Stimulated activated CD4-positive, alpha-beta T cell treated with anti-CD3 and anti-CD28 coated beads, TNF-alpha, amount 100 ng/mL, for 24 hours (primary cell): ENCODE measurements at regions not wholly inside any gene's neighbourhood (a gene's known extent, or its start where the extent isn't known, plus 50 kb on each side); places are given as distances from the start of the nearest gene placed in this dataset.

Experiments used
- DNase-seq, 3 experiments: peaks; one replicate each; pipeline ENCODE4 v3.0.0-alpha.2; 2020; ENCODE audit warnings: low read depth in 3 of 3

DNA sequence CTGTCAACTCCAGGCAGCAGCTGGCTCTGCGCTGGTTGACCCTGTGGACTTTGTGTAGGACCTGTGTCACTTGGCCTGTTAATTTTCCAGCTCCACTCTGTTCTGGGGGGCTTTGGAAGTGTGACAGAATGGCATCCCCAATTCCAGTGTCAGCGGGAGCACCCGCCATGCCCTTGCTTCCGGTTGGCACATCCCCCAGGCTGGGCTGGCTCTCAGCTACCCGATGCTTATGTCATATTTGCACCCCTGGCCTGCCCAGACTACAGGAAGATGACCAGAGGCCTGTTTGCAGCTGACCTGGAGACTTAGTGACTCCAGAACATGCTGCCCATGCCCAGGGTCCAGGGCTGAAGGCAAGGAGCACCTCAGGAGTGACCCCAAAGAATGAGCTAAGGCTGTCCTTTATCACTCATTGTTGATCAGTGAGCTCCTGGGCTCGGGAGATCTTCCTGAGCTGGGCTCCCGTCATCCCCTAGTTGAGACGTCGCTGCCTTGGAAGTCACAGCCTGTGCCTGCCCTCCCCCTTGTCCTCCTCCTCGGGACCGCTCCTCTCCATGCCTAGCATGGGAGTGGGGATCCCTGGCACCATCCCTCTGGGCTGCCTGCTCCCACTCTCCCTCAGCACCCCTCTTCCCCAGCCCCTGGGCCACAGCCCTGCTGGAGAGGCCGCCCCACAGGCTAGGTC lies 163.4 kb upstream of the RTL1 start:
- no peak for DNase-seq

DNA sequence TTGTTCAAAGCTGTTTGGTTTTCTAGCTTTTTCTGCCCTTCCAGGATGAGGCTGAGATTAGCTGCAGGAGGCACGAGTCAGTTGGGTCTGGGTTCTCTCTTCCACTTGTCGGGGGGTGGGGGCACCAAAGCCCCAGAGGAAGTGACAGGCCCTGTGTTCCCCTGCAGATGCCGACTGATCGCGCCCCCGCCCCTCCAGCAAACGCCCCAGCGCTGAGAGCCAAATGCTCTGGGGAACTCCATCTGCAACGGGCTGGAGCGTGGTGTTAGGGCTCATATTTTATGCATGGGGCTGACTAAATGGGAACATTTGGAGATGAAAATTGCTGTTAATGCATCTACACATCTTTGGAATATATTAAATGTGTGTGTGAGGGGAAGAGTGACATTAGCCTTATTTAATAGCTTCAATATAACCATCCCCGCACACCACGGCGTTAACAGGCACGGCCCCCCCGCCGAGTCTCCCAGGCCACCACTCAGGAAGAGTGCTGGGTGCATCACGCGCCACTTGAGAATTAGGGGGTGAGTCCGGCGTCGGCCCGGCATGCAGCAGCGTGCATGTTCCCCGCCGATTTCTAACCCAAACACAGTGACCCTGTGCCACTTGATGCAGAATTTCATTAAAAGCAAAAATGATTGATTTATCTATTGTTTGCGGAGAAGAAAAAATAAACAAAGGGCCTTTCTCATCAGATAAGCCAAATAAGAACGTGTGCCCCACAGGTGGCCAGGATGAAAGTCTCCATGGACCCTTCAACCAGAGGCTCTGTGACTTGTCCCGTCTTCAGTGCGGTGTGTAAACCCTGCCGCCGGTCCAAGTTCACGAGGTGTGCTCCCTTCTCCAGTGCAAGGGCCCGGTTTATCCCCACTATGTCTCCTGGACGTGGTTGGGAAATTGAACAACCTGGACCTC lies 165.0 kb upstream of the RTL1 start:
- DNase-seq: no peak

DNA sequence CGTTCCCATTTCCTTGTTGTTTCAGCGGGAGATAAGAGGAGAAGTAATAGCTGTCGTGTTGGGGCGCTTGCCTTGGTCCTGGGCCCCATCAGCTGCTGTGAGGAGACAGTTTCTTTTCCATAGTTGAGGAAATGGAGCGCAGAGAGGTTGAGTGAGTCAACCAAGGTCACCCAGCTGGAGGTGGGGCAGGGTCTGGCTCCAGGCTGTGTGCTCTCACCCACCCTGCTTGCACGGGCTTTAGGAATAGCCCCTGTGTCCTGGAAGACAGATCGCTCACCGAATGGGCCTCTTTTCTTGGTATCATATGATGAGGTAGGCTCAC lies 165.7 kb upstream of the RTL1 start:
- no peak for DNase-seq

DNA sequence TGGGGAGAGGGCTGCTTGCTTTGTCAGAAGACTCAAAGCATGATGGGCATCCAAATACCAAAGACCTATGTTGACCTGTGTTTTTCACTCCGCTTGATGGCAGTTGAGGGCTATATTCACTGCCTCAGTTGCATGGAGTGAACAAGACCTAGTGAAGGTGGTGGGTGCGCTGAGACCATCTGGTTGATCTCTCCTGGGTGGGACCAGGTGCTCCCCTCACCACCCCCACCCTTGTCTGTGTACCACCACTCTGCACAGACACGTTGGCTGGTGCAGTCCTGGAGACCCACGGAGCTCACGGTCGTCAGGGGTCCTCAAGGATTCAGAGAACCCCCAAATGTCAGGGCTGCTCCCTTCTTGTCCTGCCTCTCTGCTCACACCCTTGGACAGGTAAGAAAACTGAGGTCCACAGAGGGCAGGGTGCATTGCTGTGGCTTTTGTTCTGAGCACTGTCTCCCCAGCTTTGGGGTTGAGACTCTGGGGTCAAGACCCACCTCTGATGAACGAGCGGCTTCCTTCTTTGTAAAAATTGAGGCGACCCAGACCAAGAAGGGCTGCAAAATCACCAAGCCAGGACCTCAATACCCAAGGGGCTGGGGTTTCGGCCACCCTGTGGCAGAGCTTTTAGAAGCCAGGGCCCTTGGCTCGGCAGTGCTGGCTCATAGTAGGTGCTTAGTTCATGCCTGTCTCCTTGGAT lies 166.3 kb upstream of the RTL1 start:
- DNase-seq: no peak

DNA sequence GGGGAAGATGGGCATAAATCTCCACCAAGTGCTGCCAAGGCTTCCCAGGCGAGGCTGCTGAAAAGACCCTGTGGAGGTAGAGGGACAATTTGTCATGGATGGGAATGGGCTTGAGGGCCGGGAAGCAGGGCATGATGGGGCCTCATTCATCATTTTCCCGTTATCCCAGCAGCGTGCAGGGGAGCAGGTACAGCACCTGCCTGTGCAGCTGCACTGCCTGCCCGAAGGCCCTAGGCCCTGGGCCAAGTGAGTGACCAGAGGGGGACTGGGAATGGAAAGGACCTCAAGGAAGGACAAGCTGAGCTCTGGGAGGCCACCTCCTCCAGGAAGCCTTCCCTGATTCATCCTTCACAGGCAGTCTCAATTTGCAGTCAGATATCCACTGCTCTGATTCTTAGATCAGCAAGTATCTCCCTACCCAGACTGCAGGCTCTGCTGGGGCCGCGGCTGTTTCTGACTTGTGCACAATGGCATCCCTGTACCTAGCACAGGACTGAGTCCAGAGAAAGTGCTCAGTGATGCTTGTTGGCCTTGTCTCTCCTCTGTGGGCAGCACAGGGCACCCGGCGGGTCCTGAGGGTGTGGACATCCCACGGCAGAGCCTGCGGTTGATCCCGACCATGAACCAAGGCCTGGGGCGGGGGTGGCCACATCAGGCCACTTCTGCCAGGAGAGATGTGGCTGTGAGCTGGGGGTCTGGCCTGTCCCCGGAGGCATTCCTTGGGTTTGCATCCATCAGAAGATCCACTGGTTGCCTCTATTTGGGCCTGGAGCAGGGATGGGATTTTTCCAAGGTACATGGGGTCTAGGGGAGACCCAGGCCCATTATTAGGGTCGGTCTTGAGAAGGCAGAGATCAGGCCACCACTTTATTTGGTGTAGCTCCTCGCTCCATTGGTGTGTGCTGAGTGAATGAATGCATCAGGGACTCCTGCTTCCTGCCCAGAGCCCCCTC lies 167.3 kb upstream of the RTL1 start:
- no peak for DNase-seq

DNA sequence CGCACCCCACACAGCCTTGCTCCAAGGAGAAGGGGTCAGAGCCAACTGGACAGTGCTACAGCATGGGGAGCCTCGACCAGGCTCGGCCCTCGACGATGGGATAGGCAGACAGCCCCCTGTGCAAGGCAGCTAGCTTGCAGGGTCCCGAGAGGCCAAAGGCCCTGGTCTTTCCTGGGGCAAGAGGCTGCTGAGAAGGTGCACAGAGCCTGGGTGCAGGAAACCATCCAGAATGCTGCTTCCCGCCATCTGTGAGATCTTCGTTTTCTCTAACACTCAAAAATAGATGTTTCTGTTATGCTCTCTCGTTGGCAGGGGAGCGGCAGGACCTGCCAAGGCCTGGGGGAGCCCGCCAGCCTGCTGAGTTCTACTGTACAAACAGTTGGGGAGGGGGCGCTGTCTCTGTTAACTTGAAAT lies 168.0 kb upstream of the RTL1 start:
- DNase-seq: no peak

DNA sequence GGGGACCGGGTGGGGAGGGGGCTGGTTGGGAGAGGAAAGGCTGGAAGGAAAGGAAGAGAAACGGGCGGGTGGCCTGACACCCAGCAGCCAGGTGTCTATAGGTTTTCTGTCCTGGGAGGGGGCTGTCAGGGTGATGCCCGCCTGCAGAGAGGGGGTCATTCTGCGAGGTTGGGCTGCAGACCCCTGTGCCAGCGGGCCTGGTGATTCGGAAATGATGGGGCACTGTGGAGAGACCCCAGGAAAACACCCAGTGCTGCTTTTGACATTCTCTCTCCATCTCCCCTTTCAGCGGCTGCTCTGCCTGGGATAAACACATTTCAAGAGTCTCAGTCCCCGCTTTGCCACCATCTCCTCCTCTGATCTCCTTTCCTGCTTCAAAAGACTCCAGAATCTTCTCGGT lies 168.5 kb upstream of the RTL1 start:
- no peak for DNase-seq

DNA sequence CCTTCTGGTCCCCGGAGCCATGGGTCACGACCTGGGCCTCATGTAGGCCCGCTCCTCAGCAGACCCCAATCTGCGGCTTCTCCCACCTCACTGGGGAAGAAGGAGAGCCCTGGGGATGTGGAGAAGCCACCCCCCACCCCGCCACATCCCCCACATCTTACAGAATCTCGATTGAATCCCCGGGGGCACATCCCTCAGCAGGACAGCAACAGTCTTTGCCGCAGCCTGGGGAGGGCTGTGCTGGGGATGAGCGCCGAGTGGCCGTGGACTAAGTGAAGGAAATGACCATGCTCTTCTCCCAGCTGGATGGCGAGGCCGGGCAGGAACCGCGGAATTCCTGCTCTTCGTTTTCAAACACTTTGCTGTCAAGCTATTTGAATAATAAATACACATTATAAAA lies 169.0 kb upstream of the RTL1 start:
- no peak for DNase-seq

DNA sequence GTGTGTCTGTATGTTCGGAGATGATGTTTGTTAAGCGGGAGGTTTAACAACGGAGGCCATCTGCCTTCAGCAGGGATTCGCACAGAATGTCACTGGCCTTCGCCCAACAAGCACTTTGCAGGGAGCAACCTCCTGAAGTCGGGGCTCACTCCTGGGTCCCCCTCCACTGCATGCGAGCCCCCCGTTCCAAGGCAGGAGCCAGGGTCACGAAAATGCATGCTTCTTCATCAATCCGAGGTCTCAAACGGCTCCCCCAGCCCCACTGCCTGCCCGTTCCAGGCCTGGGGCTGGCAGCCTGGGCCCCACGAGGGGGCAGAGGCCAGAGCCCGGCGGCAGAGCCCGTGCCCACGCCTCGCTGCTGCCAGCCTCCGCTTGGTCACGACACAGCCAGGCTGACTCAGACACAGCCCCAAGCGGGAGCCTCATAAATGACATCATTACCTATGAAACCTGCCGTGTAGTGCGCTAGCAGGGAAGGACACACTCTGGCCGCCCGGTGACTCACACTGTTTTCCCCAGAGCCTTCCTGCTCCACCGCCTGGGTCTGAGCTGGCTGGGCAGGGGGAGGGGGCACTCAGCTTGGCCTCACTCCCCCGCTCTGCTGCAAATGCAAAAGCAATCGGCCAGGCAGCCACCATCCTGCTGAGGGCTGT lies 169.5 kb upstream of the RTL1 start:
- no peak for DNase-seq

DNA sequence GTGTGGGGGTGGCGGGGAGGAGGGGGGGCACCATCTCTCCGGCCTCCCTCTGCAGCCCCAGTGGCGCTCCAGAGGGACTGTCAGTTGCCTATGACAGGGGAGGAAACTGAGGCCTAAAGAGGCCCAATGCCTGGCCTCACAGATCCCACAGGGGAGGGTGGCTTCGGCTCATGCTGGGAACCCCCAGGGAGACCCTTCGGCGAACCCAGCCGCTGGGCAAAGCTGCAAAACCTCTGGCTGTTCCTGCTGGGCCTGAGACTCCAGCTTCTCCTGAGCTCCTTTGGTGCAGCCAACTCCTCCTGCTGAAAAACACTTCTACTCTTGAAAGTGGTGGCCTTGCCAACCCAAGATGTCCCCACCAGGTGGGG lies 170.1 kb upstream of the RTL1 start:
- DNase-seq: no peak

DNA sequence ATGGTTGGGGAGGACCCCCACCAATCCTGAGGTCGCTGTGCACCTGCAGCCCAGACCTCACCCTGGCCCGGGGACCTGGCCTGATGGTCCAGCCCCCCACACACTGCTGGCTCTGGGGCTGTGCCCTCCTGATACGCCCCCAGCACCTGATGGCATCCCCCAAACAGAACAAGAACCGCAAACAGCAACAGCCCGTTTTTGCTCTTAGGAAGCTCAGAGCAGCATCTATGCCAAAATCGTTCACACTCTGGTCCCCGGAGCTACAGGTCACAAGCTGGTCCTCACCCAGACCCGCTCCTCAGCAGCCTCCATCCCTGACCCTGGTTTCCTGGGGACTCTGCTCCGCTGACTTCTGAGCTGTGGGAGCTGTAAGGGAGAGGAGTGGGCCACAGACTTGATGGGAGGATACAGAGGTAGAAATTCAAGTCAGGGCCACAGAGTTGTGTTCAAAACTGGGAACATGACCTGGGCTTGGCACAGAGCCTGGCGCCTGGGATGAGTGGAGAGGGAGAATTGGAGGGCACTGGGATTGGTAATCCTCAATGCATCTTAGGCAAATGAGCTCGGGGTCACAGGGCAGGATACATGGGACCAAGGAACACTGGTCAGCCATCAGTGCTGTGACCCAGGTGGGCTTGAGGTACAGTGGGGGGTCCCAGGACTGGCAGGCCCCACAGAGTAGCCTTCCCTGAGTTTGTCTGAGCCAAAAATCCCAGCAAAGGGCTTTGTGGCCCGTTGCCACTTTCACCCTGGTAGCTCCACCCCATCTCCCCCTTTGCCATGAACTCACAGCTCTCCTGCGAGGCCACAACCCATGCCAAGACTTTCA lies 170.9 kb upstream of the RTL1 start:
- no peak for DNase-seq

DNA sequence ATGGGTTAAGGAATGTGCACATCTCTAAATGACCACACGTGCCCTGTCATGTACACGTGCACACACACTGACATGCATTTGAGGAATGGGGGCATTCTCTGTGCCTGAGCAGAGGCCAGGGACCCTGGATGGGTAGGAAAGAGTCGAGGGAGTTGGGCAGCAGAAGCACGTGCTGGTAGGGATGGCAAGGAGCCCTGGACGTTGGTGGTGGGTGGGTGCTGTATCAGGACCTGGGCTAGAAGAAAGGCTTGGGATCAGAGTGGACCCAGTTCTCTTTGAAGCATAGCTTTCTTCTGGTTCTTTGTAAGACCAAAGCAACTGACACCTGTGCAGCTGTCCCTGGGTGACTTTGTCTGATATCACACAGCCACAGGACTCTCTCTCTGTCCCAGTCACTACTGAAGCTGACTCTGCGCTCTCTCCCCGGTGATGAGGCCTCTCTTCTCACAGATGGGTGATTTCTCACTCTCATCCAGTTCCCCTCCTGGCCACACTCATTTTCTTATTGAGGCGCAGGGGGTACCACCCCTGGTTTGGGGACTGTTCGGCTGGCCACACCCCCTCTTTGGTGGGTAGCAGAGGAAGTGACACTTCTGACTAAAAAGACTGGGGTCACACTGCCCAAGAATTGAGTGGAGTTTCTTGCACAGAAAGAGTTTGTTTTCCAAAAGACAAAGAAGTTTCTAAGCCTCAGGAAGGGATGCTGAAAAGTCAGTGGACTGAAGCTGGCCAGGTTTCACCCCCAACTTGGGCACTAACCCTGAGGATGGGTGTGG lies 171.7 kb upstream of the RTL1 start:
- DNase-seq: no peak

DNA sequence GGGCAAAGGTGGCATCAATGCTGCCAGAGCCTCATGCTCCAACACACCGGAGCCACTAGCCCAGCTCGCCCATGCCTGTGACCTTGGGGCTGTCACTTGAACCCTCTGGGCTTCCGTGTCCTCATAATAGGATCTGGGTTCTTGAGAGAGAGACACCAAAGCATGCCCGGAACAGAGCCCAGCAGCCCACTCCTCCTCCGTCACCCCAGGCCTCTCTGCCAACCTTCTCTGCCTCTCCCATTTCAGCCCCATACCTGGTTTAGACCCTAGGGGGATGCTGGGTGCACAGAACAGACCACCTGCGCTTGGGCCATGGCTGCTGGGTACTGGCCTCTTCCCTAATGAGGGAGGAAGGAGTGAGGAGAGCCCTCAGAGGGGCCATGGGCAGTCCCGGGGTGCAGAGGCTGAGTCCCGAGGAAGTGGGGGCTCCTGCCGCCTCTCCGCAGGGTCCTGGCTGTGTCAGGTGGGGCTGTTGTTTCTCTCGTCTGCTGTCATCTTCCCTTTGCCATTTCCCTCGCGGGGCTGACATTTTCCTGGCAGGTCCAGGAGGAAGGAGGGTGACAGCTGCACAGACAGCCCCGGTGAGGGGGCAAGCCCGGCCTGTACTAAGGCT lies 172.4 kb upstream of the RTL1 start:
- no peak for DNase-seq

DNA sequence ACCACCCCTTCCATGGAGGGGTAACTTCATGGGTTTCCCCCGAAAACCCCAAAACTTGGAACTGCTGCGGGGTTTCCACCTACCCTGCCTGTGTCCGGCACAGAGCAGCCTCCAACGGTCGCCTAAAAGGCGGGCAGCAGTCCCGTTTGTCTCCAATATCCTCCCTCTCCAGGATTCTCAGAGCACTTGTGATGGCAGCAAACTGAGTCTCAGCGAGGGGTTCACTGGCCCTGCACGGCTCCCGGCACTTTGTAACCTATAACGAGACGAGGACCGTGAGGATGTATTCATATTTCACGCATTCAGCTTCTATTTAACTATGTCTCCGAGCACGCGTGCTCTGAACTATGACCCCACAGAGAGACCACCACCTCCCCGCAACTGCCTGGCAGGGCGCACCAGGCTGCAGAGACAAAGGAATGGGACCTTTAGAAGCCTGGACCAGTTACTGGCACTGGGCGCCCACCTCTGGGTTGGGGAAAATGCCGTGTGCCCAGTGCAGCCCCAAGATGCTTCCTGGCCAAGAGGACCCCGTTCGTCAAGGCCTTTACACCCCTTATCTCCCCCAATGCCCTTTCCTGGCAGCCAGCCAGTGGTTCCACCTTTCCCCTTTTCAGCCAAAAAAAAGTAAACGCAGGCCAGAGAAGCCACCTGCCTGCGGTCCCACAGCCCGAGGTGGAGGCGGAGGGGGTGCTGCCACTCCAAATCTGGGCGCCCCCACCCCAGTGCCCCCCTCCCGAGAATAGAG lies 173.1 kb upstream of the RTL1 start:
- DNase-seq: no peak

DNA sequence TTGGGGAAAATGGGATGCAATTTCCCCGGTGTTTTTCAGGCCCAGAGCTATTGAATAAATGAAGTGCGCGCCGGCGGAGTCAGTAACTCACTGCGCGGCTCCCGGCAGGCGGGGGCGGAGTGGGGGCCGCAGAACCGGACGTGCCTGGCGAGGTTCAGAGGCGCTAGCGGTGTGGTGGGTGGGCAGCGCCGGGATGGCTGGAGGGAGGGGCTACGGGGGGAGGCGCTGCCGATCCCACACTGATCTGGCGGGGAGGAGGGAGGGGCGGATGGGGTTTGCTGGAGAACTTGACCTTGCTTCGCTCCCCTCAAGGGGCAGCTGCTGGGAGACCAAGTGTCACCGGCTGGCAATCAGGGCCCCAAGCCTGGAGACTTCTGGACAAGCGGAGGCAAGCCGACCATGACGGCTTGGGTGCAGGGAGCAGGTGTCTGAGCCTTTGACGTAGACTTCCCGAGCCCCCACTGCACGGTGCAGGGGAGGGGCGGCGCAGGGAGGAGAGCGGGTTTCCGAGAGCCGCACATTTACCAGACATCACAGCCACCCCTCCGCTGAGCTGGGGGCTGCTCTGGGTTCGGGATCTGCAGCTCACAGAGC lies 174.1 kb upstream of the RTL1 start:
- DNase-seq: no peak

DNA sequence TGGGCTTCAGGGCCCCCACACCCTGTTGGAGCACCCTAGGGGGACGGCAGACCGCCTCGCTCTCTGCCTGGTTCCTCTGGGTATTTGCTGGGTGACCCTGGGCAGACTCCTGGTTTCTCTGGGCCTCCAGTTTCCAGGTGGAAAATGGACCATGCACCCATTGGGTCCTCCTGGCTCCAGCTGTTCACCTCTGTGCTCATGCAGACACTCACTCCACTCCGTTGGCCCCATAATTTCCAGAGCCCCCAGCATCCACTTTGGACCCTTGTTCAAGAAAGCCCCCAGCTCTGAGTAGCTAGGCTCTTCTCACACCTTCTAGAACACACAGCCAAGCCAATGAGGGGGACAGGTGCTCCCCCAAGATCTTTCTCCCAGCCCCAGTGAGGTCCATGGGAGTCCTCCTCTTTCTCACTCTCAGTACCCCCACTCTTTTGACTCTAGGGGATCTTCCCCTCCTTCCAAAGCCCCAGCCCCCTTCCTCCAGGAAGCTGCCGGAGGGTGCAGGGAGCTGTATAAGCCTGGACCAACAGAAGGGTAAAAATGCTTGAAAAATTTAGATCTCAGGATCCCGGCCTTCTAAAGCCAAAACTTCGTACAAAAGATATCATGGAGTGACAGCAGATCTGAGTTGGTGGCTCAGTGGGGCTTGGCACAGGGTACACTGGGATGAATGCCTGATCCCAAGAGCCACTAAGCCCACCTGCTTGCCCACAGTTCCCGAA lies 174.8 kb upstream of the RTL1 start:
- no peak for DNase-seq

DNA sequence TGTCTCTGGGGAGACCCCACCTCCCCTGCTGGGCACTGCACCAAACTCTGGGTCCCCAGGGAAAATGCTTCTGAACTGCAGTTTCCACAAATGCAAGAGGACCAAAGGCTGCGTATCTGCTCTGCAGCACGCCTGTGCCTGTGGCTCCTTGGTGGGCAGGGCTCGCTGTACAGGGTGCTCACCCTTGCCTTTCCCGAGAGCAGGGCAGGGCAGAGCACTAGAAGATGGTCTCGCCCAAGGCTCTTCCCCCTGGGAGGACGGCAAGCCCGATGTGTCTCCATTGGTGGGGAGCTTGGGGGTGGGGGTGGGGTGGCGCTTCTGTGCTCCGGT lies 175.3 kb upstream of the RTL1 start:
- DNase-seq: no peak
